SK-N-DZ (cell line): ENCODE measurements at regions not wholly inside any gene's neighbourhood (a gene's known extent, or its start where the extent isn't known, plus 50 kb on each side); places are given as distances from the start of the nearest gene placed in this dataset.

ENCODE experiments used
- DNase-seq: peaks from one replicate; pipeline ENCODE4 v3.0.0-alpha.2; 2015; ENCODE audit warnings: low spot score

DNA sequence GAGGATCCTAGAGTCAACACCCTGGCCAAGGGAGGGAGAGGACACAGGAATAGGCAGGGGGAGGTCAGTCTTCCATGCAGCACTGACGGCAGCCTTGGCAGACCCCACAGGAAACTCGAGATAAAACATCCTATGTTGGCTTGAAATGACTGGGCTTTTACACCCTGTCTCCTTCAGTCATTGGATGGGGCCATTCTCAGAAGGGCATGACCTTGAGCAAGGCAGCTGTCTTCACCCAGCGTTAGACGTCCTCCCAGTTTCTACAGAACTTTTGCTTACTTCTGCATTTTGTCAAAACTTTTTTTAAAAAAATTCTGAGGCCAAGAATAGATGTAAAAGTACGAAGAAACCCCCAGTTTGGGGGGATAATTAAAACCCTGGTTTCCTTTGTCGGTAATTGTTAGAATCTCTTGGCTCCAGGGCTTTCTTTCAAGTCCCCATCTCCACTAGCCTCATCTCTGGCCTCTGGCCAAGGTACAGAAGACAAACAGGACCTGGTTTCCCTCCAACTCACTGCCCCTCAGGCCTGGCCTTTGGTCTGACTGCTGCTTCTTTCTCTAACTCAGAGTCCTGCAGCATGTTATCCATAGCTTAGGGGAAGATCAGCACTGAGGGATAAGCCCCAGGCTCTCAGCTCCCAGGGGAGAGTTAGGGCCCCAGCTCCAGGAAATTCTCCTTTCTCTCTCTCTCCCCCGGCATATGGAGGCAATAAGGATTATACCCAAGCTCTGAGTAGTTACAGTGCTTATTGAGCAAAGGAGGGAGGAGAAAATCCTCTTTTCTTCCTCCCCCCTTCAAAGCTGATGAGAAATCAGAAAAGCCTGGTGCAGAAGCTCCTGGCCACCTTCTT is 51.6 kb upstream of the KCND3 start:
- DNase-seq: no peak

DNA sequence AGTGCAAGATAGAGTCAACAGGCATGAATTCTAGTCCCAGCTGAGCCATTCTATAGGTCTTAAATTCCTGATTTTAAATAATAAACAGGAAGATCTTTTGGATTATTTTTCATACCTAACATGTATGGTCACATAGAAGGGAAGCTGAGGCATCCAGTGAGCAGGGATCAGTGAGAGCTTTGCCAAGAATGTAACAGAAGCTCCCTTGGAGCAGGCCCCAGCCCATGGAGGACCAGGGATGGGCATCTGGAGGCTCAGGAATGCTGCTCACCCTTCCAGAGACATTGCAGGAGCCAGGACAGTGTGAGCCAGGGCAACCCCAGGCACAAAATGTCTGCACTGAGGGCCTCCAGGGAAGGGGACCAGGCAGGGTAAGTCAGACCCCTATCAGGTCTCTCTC is 54.4 kb upstream of the KCND3 start:
- DNase-seq: no peak

DNA sequence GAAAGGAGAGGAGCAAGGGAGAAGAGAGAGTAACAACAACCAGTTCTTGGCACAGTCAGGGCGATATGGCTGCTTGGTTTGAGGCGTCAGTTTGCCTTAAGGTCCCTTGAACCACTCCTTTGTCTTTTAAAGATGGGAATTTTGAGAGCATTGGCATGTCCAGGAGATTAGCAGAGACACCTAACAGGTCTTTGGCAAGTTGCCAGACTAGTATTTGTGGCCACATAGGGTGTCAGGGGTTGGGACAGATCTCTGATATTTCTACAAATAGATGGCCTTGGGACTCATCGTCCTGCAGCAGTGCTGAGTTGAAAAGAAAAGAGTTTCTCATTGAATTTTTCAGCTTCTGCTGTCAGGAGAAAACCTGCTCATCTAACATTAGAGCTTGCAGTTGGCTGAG is 55.3 kb upstream of the KCND3 start:
- no peak for DNase-seq

DNA sequence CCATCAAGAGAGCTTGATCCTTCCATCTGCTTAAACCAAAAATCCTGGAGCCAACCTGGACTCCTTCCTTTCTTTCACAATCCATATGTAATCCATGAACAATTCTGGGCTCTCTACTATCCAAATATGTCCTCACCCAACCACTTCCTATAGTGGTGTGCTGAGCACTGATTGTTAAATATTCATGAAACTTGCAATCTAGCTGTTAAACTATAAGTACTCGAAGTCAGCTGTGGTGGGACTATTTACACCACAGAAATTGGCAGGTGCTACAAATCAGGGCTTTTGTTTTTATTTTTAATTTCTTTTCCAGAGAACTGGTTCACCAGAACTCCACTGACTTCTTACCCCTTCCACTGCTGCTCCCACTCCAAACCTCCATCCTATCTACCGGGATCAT is 57.2 kb upstream of the KCND3 start:
- DNase-seq: no peak

DNA sequence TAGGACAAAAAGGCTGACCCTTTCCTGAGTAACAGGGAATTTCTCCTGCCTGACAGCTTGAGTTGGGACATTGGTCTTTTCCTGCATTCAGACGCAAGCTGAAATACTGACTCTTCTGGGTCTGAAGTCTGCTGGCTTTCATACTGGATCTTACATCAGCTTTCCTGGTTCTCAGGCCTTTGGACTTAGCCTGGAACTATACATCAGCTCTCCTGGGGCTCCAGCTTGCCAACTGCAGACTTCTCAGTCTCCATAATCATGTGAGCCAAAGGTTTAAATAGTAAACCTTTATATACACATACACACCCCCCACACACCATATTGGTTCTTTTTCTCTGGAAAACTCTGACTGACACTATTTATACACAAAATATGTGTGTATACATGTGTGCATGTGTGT is 59.0 kb upstream of the KCND3 start:
- DNase-seq: no peak

DNA sequence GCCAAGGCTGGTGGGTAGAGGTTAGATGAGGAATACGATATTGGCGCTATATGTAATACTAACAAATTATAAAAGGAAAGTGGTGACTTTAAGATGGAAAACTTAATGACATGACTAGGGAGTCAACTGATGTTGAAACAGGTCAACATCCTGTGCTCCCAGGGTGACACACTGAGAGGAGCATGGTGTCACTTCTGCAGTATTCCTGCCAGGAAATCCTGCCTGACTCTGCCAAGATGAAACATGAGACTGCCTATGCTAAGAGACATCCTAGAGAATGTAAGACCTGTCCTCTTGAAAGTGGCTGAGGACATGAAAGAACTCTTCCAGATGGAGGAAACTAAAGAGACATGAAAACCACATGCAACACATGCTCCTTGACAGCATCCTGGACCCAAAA is 65.0 kb upstream of the KCND3 start:
- DNase-seq: no peak

DNA sequence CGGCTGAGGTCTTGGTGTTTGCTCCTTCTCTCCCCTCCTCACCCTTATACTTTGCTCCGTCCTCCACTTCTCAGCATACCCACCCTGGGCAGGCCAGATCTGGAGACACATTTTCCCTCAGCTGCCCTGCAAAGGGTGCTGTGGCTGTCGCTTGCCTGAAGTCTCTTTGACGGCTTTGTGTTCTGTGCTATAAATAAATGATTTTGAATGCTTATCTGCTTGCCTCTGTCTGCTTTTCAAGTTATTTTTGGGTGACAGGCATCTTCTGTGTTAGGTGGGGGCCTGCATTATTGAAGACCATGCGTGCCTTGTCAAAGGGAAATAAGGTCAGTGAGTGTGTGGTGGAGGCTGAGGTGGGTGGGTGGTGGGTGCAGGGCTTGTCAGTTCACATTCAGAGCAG is 66.9 kb upstream of the KCND3 start:
- DNase-seq: no peak

DNA sequence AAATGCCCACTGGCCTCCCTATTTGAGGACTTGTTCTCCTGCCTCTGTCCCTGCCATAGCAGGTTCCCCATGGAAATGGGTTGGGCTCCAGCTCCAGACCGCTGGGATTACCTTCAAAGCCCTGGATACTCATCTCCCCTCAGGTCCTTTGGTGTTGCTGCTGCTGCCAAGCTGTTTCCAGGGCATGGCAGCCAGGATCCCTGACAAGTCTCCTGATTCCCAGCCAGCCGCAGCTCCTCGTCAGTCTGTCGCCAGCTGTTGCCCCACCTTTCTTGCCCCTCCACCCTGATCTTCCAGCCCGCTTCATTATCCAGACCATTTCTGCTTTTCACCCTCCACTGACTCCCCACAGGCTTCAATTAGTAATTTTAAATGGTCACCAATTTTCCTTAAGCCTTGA is 68.3 kb upstream of the KCND3 start:
- no peak for DNase-seq

DNA sequence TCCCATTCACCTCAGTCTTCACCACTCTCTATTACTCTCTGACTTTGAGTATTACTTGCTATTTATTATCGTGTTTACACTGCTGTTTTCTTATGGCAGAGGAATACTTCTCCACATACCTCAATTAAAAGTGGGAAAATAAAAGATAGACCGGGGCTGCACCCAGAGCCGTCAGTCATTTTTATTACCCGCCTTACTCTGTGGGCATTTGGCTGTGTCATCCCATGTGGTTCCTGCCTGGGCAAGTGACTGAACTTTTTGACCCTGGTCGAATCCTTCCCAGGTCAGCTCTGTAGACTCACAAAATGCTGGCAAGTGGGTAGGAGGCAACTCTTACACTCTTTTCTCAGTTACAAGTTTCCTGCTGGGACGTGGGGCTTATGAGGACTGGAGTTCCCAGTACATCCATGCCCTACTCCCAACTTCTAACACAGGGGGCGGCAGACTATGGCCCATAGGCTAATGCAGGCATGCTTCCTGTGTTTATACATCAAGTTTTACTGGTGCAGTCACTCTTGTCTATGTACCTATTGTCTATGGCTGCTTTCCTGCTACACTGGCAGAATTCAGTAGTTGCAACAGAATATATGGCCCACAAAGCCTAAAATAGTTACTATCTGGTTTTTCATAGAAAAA is 69.5 kb upstream of the KCND3 start:
- DNase-seq: no peak

DNA sequence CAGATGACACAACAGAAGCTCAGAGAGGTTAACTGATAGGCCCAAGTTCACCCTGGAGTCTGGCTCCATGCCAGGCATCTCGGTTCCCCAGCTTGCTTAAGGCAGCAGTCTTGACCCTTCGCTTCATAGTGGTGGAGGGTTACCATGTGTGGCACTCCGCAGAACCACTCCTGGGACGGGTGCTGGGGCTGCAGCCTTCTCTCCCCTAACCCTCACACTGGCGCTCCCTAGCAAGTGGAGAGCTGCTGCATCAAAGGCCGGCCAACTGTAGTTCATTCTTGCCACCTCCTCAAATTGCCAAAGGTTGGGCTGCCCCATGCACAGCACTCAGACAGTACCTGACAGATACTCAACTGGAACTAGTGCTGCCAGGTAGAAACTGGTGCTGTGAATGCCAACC is 70.2 kb upstream of the KCND3 start:
- no peak for DNase-seq

DNA sequence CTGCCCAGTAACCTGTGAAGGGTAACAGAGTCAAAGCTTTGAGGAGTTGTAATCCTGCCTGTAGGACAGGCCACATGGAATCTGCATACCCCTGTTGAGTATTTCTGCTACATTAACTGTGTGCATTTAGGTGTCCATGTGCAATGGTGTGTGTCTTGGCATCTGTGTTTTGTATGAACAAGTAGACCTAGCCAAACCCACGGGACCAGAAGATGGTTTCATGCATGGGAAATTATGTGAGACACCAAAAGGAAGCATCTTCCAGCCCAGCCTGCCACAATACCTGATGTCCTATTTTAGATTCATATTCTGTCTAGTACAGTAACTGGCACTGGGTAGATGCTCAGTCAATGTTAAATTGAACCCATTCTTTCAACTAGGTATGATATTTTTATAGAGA is 70.8 kb upstream of the KCND3 start:
- DNase-seq: no peak

DNA sequence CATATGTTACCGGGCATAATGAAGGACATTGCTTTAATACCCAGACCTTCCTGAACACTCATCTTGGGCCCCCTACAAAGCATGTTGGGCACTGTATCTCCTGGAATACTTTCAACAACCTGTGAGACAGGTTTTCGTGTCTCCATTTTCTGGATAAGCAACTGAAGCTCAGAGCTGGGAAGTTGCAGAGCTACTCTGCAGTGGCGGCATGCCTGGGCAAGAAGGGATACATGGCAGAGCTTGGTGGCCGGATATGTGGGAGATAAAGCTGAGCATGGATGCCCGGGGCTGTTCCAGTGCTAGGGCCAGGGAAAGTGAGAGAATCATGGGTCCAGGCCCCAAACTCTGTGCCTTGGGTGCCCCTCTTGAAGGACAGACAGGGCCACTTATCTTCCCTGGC is 71.6 kb upstream of the KCND3 start:
- DNase-seq: no peak

DNA sequence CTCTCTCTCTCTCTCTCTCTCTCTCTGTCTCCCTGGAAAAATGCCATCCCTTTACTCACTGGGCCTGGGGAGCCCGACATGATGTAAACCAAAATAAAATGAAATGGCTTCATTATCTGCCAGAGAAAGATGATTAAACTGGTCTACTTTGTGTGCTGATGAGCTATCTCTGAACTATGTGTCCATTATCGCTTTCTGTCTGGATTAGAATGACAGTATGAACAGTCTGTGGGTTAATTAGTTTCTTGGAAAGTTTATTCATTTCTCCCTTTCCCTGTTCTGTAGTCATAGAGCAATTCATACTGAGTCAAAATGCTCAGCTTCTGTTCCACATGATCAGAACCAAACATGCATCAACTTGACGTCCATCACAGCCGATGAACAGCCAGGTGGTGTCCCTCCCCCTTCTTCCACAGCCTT is 72.4 kb upstream of the KCND3 start:
- DNase-seq: no peak

DNA sequence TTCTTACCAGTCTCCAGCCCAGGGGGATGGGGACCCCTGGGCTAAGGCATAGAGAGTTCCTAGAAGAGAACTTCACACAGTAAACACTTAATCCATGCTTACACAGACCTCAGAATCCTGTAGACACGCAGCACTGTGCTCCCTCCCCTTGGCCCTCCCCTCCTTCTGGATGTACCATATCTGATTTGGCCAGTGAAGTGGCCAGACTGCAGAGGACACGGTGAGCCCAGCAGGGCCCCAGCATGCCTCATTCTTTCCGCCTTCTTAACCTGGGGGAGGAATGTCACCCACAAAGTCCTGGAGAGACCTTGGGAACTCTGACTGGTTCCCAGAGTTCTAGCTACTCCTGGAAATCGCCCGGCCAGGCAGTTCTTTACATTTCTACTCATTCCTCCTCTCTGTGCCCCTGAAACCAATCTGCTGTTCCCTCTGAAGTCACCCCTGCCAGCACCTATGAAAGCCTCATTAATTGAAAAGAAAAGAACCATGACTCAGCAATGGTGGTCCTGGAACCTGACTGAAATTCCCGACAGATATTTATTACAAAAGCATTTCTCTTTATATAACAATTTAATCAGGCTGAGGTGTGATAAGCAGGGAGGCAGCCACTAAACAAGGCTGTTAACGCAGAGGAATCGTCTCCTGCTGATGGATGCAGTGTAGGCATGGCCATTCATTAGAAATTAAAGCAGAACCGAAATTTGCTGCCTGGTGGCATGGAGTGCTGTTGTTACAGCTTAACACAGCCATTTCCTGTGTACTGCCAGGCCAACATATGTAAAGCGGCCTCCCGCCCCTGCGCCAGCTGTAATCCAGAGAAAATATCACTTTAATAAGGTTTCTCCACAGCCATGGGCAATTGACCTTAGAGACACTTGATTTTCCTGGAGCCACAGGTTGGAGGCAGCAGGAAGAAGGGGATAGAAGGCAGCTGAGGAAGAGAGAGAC is 74.6 kb upstream of the KCND3 start:
- DNase-seq: no peak

DNA sequence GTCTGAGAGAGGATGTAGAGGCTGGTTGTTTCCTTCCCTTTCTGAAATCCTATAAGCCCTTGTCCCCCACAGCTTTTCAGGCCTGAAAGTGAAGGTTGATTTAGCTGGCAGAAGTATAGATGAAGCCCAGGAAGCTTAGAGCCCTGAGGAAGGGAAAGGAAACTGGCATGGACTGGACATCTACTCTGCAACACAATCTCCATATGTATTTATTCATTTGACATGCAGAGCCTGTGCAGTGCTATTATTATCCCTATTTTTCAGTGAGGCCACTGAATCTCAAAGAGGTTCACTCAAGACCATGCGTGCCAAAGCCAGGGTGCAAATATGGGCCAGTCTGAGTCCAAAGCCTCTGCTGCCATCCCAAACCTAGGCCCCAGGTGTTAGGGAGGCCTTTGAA is 78.5 kb upstream of the KCND3 start:
- DNase-seq: no peak

DNA sequence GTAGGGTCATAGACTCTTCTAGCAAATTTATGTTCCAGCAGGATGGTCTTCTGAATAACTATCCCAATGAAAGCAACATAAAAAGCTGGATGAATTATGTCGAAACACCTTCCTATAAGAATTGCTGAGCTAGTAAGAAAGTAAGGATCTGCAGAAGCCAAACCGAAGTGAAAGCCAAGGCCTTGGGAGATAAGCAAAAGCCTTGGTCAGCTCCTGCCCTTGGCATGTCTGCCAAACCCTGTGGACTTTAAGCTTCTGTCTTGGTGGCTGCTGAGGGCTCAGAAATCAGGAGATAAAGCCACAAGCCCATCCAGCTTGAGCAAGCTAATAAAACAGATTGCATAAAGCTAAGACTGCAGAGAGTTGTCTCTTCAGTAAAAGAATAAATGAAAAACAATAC is 81.2 kb upstream of the KCND3 start:
- DNase-seq: no peak

DNA sequence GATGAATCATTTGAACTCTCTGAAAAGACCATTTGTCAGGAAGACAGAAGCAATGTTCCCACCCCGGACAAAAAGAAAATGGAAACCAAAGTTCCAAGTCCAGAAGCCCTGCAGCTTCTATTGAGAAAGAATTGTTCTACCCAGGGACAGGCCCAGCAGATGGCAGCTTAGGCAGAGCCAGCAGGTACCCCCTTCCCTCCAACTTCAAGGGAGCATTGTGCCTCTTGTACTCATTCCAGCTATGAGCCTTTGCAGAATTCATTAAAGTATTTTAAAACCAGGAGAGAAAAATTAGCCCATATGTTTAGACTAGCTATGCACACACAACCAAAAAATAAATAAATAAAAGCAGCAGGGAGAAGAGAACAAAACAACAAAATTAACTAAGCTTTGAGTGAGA is 85.2 kb upstream of the KCND3 start:
- no peak for DNase-seq

DNA sequence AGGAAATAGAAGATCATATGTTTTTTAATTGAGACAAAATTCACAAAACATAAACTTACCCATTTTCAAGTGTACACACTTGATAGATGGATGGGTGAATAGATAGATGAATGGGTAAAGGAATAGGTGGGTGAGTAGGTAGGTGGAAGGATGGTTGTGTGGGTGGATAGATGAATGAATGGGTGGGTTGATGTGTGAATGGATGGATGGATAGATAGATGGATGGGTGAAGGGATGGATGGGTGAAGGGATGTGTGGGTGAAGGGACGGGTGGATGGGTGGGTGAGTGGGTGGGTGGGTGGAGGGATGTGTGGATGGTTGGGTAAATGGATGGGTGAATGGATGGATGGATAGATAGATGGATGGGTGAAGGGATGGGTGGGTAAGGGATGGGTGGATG is 86.1 kb upstream of the KCND3 start:
- no peak for DNase-seq

DNA sequence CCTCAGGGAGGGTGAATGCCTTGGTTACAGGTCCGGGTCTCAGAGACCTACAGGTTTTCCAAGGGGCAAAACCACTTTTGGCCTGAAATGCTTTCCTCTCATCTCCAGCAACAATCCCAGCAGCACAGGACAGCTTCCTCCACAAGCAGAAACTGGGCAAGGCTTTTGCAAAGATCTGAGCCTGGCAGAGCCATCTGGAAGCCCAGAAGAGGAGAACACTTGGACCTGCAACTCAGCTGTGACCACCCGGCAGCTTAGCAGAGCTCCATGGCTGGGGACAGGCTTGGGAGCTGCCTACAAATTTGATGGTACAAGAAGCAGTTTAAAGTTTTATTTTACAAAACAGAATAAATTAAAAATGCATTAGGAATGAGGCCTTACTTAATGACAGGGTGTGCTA is 90.0 kb upstream of the KCND3 start:
- no peak for DNase-seq

DNA sequence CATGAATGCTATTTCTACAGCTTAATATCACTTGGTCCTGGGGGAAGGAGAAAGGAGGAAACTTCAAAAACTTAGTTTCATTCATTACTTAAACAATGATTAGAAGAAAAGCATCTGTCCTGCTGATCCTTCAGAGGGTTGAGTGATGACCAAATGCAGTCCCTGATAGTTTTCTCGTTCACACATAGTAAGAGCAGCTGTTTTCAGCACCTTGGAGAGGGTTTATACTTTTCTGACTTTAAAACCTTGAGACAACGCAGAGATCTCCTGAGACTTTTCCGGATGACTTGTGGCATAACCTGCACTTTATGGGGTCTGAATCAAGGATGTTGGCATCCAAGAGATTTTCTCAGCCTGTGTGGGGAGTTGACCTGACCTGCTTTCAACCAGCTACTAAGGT is 94.0 kb upstream of the KCND3 start:
- no peak for DNase-seq

DNA sequence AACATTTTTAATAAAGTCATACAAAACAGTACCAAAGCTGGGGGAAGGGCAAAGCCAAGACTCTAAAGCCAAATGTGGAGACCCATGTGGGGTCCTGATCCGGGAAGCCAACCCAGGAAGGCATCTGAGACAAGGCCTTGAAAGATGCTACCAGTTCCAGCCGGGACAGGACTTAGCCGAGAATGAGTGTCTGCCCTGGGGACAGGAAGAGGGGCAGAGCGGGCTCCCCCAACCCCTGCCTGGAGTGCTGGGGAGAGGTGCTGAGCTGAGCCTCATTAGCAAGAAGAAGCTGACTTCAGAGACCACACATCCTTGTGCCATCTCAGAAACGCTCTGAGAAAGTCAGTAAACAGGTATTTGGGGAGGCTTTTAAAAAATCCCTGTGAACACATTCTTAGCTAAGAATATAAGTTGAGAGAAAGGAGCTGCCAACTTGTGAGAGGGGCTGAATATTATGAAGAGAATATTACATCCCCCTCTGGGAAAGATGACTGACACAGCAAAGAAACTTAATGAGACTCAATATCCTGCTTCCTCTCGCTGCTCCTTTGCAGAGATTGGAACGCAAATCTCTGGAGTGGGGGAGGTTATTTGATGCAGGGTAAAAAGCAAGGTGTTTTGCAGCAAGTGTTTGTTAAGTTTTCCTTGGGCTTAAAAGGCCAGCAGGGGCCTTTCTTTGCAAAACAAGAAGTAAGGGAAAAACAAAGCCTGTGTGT is 103.3 kb upstream of the KCND3 start:
- no peak for DNase-seq

DNA sequence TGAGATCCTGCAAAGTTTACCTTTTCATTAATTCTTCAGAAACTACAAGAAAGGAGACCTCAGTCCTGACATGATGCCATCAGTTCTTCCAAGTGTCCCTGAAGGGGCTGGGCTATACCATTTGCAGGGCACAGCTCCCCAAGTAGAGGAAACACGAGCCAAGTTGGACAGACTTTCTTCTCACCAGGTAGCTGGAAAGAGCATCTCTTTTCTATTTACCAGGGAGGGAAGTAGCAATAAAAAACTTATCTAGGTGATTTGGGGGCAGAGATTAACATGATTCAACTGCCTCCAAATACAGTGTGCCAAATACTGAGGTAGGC is 103.9 kb upstream of the KCND3 start:
- DNase-seq: no peak
